ENCODE measurements at regions not wholly inside any gene's neighbourhood (a gene's known extent, or its start where the extent isn't known, plus 50 kb on each side); places are given as distances from the start of the nearest gene placed in this dataset.

- no peak overlapping the region for H3K4me3 ChIP-seq (ENCODE audit: control insufficient read depth, low read depth, low read length)
- TF ChIP-seq, protein P1, sequence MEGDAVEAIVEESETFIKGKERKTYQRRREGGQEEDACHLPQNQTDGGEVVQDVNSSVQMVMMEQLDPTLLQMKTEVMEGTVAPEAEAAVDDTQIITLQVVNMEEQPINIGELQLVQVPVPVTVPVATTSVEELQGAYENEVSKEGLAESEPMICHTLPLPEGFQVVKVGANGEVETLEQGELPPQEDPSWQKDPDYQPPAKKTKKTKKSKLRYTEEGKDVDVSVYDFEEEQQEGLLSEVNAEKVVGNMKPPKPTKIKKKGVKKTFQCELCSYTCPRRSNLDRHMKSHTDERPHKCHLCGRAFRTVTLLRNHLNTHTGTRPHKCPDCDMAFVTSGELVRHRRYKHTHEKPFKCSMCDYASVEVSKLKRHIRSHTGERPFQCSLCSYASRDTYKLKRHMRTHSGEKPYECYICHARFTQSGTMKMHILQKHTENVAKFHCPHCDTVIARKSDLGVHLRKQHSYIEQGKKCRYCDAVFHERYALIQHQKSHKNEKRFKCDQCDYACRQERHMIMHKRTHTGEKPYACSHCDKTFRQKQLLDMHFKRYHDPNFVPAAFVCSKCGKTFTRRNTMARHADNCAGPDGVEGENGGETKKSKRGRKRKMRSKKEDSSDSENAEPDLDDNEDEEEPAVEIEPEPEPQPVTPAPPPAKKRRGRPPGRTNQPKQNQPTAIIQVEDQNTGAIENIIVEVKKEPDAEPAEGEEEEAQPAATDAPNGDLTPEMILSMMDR (IDR thresholded peaks at IDR 0.05; ENCODE audit: control insufficient read depth, insufficient read depth, low read depth, low read length, missing control alignments): no peak
- DNase-seq (ENCODE audit: low read depth): no peak
These were observed 1538.5 kb upstream of the CDH6 start for GRCh38 chr5:29654954-29655353.

DNA sequence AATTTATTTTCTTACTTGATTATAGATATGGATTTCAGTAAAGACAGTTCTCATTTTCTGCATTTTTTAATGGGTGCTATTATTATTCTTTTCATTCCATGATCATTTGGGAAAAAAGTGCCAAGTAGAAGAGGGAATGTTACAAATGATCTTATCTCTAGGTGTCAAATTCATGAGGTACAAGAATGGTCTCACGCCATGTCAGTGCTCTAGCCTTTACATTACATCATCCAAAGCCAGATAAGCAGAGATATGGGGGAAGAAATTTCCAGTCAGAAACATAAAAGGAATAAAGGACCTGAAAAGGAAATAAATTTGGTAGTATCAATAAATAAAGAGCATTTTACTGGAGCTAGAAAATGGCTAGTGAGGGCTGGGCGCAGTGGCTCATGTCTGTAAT, 1544.2 kb upstream of the CDH6 start:
- H3K4me3 ChIP-seq (ENCODE audit: control insufficient read depth, low read depth, low read length): no peak overlapping the region

GRCh38 chr5:29642601-29643000, 1550.9 kb upstream of the CDH6 start:
- TF ChIP-seq, protein P1 (IDR thresholded peaks at IDR 0.05; ENCODE audit: control insufficient read depth, insufficient read depth, low read depth, low read length, missing control alignments): no peak
- no peak for DNase-seq (ENCODE audit: low read depth)
- no peak overlapping the region for H3K4me3 ChIP-seq (ENCODE audit: control insufficient read depth, low read depth, low read length)

More for the DNA sequence above, 1544.2 kb upstream of the CDH6 start:
- no peak for DNase-seq (ENCODE audit: low read depth)
- TF ChIP-seq, protein P1 (IDR thresholded peaks at IDR 0.05; ENCODE audit: control insufficient read depth, insufficient read depth, low read depth, low read length, missing control alignments): no peak

DNA sequence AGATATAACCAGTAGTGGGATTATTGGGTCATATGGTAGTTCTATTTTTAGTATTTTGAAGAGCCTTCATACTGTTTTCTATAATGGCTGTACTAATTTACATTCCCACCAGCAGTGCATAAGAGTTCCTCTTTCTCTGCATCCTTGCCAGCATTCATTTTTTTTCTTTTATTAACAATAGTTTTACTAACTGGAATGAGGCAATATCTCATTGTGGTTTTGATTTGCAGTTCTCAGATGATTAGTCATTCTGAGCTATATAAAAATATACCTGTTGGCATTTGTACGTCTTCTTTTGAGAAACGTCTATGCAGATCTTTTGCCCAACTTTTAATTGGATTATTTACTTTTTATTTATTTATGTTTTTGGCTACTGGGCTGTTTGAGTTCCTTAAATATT, 1579.3 kb upstream of the CDH6 start:
- no peak for DNase-seq (ENCODE audit: low read depth)
- TF ChIP-seq, protein P1 (IDR thresholded peaks at IDR 0.05; ENCODE audit: control insufficient read depth, insufficient read depth, low read depth, low read length, missing control alignments): no peak

DNA sequence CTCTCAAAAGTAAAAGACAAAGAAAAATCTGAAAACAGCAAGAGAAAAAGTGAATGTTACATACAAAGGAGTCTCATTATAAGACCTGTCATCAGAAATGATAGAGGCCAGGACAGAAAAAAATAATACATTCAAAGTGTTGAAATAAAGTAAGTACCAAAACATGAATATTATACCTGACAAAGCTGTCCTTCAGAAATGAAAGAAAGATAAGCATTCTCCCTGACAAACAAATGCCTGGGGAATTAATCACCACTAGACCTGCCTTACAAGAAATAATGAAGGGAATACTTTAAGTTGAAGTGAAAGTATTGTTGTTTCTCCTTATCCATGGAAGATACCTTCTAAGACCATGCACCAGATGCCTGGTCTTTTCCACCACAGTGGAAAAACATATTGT, 1605.2 kb upstream of the CDH6 start:
- no peak for DNase-seq (ENCODE audit: low read depth)
- TF ChIP-seq, protein P1 (IDR thresholded peaks at IDR 0.05; ENCODE audit: control insufficient read depth, insufficient read depth, low read depth, low read length, missing control alignments): no peak
- no peak overlapping the region for H3K4me3 ChIP-seq (ENCODE audit: control insufficient read depth, low read depth, low read length)

More for the DNA sequence above, 1579.3 kb upstream of the CDH6 start:
- H3K4me3 ChIP-seq (ENCODE audit: control insufficient read depth, low read depth, low read length): no peak overlapping the region

DNA sequence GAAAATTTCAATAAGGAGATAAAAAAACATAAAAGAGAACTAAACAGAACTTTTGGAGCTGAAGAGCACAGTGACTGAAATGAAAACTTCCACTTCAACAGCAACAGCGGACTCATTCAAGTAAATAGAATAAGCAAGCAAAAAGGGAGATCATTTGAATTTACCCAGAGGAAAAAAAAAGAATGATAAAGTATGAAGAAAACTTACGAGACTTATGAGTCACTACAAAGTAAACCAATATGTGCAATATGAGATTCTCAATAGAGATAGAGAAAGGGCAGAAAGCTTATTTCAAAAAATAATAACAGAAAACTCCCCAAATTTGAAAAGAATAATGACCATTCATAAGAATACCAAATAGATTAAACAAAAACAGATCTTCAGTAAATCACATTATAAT, 1605.7 kb upstream of the CDH6 start:
- TF ChIP-seq, protein P1 (IDR thresholded peaks at IDR 0.05; ENCODE audit: control insufficient read depth, insufficient read depth, low read depth, low read length, missing control alignments): no peak
- no peak for DNase-seq (ENCODE audit: low read depth)
- H3K4me3 ChIP-seq (ENCODE audit: control insufficient read depth, low read depth, low read length): no peak overlapping the region

DNA sequence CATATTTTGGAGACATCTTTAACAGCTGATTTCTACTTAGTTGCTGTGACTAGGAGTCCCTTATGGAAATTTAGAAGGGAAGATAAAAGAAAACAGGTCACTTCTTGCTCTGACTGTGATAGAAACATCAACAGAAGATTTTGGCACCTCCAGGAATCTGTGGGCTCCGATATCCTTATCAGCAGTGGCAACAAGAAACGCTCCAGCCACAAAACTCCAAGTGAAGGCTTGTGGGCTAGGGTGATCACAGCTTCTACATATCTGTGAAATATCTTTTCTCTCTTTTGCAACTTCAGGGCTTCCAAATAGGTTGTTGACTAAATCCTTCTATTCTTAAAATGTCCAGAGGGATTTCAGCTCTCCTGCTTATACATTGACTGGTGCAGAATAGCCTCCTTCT, 1625.5 kb upstream of the CDH6 start:
- TF ChIP-seq, protein P1 (IDR thresholded peaks at IDR 0.05; ENCODE audit: control insufficient read depth, insufficient read depth, low read depth, low read length, missing control alignments): no peak
- no peak overlapping the region for H3K4me3 ChIP-seq (ENCODE audit: control insufficient read depth, low read depth, low read length)
- DNase-seq (ENCODE audit: low read depth): no peak

All from AG09309 (cell line).